OCI-LY3 (cell line): ENCODE measurements at regions not wholly inside any gene's neighbourhood (a gene's known extent, or its start where the extent isn't known, plus 50 kb on each side); places are given as distances from the start of the nearest gene placed in this dataset.

Experiments
- EZH2phosphoT487 ChIP-seq: fragments of 200-600 bp; shearing (Covaris generic); IDR thresholded peaks from 2 replicates; pipeline ENCODE4 v1.6.1; 2018; ENCODE audit warnings: antibody characterized with exemption, mixed run types, low read depth
- TF ChIP-seq, protein P1 (sequence below): fragments of 200-600, 300-600 bp; sonication (generic); IDR thresholded peaks from 2 replicates; pipeline ENCODE4 v1.5.1; 2014; ENCODE audit warnings: antibody characterized with exemption, low read length, low read depth

DNA sequence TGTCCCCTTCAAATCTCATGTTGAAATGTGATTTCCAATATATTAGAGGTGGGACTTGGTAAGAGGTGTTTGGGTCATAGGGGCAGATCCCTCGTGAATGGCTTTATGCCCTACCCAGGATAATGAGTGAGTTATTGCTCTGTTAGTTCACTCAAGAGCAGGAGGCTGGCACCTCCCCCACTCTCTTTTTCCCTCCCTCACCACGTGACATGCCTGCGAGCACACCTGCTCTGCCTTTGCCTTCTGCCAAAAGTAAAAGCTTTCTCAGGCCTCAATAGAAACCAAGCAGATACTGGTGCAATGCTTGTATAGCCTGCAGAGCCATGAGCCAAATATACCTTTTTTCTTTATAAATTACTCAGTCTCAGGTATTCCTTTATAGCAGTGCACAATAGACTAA is 286.3 kb upstream of the UGT8 start:
- no peak for TF ChIP-seq EZH2phosphoT487
- TF ChIP-seq, protein P1, sequence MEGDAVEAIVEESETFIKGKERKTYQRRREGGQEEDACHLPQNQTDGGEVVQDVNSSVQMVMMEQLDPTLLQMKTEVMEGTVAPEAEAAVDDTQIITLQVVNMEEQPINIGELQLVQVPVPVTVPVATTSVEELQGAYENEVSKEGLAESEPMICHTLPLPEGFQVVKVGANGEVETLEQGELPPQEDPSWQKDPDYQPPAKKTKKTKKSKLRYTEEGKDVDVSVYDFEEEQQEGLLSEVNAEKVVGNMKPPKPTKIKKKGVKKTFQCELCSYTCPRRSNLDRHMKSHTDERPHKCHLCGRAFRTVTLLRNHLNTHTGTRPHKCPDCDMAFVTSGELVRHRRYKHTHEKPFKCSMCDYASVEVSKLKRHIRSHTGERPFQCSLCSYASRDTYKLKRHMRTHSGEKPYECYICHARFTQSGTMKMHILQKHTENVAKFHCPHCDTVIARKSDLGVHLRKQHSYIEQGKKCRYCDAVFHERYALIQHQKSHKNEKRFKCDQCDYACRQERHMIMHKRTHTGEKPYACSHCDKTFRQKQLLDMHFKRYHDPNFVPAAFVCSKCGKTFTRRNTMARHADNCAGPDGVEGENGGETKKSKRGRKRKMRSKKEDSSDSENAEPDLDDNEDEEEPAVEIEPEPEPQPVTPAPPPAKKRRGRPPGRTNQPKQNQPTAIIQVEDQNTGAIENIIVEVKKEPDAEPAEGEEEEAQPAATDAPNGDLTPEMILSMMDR: no peak
